ENCODE measurements at regions not wholly inside any gene's neighbourhood (a gene's known extent, or its start where the extent isn't known, plus 50 kb on each side); places are given as distances from the start of the nearest gene placed in this dataset.

- Mint-ChIP-seq H3K4me3 (ENCODE audit: unreplicated experiment) (no peak overlapping the region), H3K4me1 (ENCODE audit: unreplicated experiment) (no peaks in the 10 kb centered on the region), H3K27me3 (ENCODE audit: unreplicated experiment) (no peaks in the 10 kb centered on the region), H3K27ac (ENCODE audit: unreplicated experiment) (no peak overlapping the region), H3K9me3 (ENCODE audit: unreplicated experiment) (no peaks in the 10 kb centered on the region), H3K36me3 (ENCODE audit: low read depth, unreplicated experiment) (no peaks in the 10 kb centered on the region)
- DNase-seq (ENCODE audit: low spot score): no peak
- no peak for TF ChIP-seq CTCF (IDR thresholded peaks at IDR 0.05; ENCODE audit: unreplicated experiment)
These were observed 284.7 kb downstream of the DAD1 start for GRCh38 chr14:22304326-22304725.

- Mint-ChIP-seq H3K27me3 (ENCODE audit: unreplicated experiment) (no peaks in the 10 kb centered on the region), H3K36me3 (ENCODE audit: low read depth, unreplicated experiment) (no peaks in the 10 kb centered on the region), H3K4me3 (ENCODE audit: unreplicated experiment) (no peak overlapping the region), H3K27ac (ENCODE audit: unreplicated experiment) (no peak overlapping the region), H3K9me3 (ENCODE audit: unreplicated experiment) (no peaks in the 10 kb centered on the region), H3K4me1 (ENCODE audit: unreplicated experiment) (no peaks in the 10 kb centered on the region)
- DNase-seq (ENCODE audit: low spot score): no peak
- TF ChIP-seq CTCF (IDR thresholded peaks at IDR 0.05; ENCODE audit: unreplicated experiment): peak; percentile 72
These were observed 285.3 kb downstream of the DAD1 start for GRCh38 chr14:22303589-22304195.

- TF ChIP-seq CTCF (IDR thresholded peaks at IDR 0.05; ENCODE audit: unreplicated experiment): no peak
- no peaks in the 10 kb centered on the region for H3K9me3 Mint-ChIP-seq (ENCODE audit: unreplicated experiment)
- H3K36me3 Mint-ChIP-seq (ENCODE audit: low read depth, unreplicated experiment): no peaks in the 10 kb centered on the region
- no peak overlapping the region for H3K4me3 Mint-ChIP-seq (ENCODE audit: unreplicated experiment)
- DNase-seq (ENCODE audit: low spot score): no peak
- no peak overlapping the region for H3K27ac Mint-ChIP-seq (ENCODE audit: unreplicated experiment)
- H3K4me1 Mint-ChIP-seq (ENCODE audit: unreplicated experiment): no peaks in the 10 kb centered on the region
- H3K27me3 Mint-ChIP-seq (ENCODE audit: unreplicated experiment): no peaks in the 10 kb centered on the region
These were observed 288.4 kb downstream of the DAD1 start for GRCh38 chr14:22300646-22301045.

- Mint-ChIP-seq H3K4me3 (ENCODE audit: unreplicated experiment) (no peak overlapping the region), H3K9me3 (ENCODE audit: unreplicated experiment) (no peaks in the 10 kb centered on the region), H3K36me3 (ENCODE audit: low read depth, unreplicated experiment) (no peaks in the 10 kb centered on the region), H3K27me3 (ENCODE audit: unreplicated experiment) (no peaks in the 10 kb centered on the region), H3K4me1 (ENCODE audit: unreplicated experiment) (no peaks in the 10 kb centered on the region), H3K27ac (ENCODE audit: unreplicated experiment) (no peak overlapping the region)
- DNase-seq (ENCODE audit: low spot score): no peak
- no peak for TF ChIP-seq CTCF (IDR thresholded peaks at IDR 0.05; ENCODE audit: unreplicated experiment)
These were observed 291.6 kb downstream of the DAD1 start for GRCh38 chr14:22297376-22297775.

GRCh38 chr14:22296722-22297121 lies 292.3 kb downstream of the DAD1 start:
- H3K9me3 Mint-ChIP-seq (ENCODE audit: unreplicated experiment): no peaks in the 10 kb centered on the region
- H3K4me1 Mint-ChIP-seq (ENCODE audit: unreplicated experiment): no peaks in the 10 kb centered on the region
- TF ChIP-seq CTCF (IDR thresholded peaks at IDR 0.05; ENCODE audit: unreplicated experiment): no peak
- H3K36me3 Mint-ChIP-seq (ENCODE audit: low read depth, unreplicated experiment): no peaks in the 10 kb centered on the region
- no peak overlapping the region for H3K27ac Mint-ChIP-seq (ENCODE audit: unreplicated experiment)
- DNase-seq (ENCODE audit: low spot score): no peak
- H3K27me3 Mint-ChIP-seq (ENCODE audit: unreplicated experiment): no peaks in the 10 kb centered on the region
- no peak overlapping the region for H3K4me3 Mint-ChIP-seq (ENCODE audit: unreplicated experiment)
